Aorta (tissue), 5 donors: ENCODE measurements at regions not wholly inside any gene's neighbourhood (a gene's known extent, or its start where the extent isn't known, plus 50 kb on each side); places are given as distances from the start of the nearest gene placed in this dataset.

ENCODE experiments used
- ATAC-seq: fragments of 200-7000 bp; cut with Tn5 transposase; one replicate; pipeline ENCODE4 v1.9.1; 2022; ENCODE audit warnings: moderate library complexity; ENCODE audit not compliant: low FRiP score
- DNase-seq, 2 donors: peaks; one replicate each; pipeline ENCODE4 v3.0.0-alpha.2; 2020
- H3K27ac ChIP-seq, 2 donors: one replicate each; pipeline ENCODE4 v1.5.1; 2013; ENCODE audit warnings: low read length in 2 of 2, mild to moderate bottlenecking in 2 of 2, moderate library complexity in 2 of 2, control low read depth in 1 of 2, inconsistent platforms in 1 of 2, low read depth in 1 of 2
- H3K27me3 ChIP-seq, 2 donors: one replicate each; pipeline ENCODE4 v1.6.1; 2013; ENCODE audit warnings: control low read depth in 1 of 2, low read length in 1 of 2, mild to moderate bottlenecking in 1 of 2, moderate library complexity in 1 of 2; ENCODE audit not compliant: insufficient read depth in 2 of 2, control insufficient read depth in 1 of 2
- H3K36me3 ChIP-seq, 2 donors: one replicate each; pipeline ENCODE4 v1.6.1; 2013; ENCODE audit warnings: control low read depth in 1 of 2, low read length in 1 of 2, mild to moderate bottlenecking in 1 of 2; ENCODE audit not compliant: insufficient read depth in 2 of 2, control insufficient read depth in 1 of 2
- H3K4me1 ChIP-seq, 2 donors: one replicate each; pipeline ENCODE4 v1.6.1; 2013; ENCODE audit warnings: low read length in 2 of 2, control low read depth in 1 of 2, mild to moderate bottlenecking in 1 of 2, moderate library complexity in 1 of 2; ENCODE audit not compliant: insufficient read depth in 2 of 2, control insufficient read depth in 1 of 2
- H3K4me3 ChIP-seq, 2 donors: one replicate each; pipeline ENCODE4 v1.5.1; 2013; ENCODE audit warnings: low read length in 2 of 2, control low read depth in 1 of 2, mild to moderate bottlenecking in 1 of 2
- H3K9me3 ChIP-seq: one replicate; pipeline ENCODE4 v1.6.1; 2013; ENCODE audit warnings: mild to moderate bottlenecking, low read length; ENCODE audit not compliant: control insufficient read depth
- WGBS, 2 donors: extraction: QIAGEN DNeasy Blood & Tissue Kit; methylation state at CpG; one replicate each; pipeline ENCODE4 v1.1.7; 2013; 5-methylcytosine and 5-hydroxymethylcytosine counted together
- intact Hi-C, 2 donors: fragments of 100-400 bp; cut with DNase I; formaldehyde crosslinking; loops; one replicate each; pipeline versions ENCODE4 v1.14.2 to v1.15.0; 2022
- donor health status: healthy with polysubstance abuse.
- donor health status: Bipolar disorder and iron deficiency.
- donor health status: DM: no; HTN: no; CAD: no.
- donor health status: DM: no; HTN: no; CAD: no.
- donor health status: DM: yes; HTN: yes; CAD: no.

- ATAC-seq = no peak
- WGBS, 2 donors = 78 to 82% methylated on average over 3 of the region's 3 CpGs
- DNase-seq = peak in 1 of 2 donors; percentile 26
- Histone ChIP-seq H3K4me3 (no peak overlapping the region), H3K9me3 (no peaks in the 10 kb centered on the region), H3K27ac (no peak overlapping the region), H3K36me3 (no peaks in the 10 kb centered on the region), H3K27me3 (no peaks in the 10 kb centered on the region), H3K4me1 (no peaks in the 10 kb centered on the region)
- intact Hi-C loops = no loop called here
Measured at GRCh38 chr4:163613383-163613782, 118.9 kb downstream of the TMA16 start.

- ATAC-seq (no peak), DNase-seq (no peak)
- Histone ChIP-seq H3K4me1 (no peaks in the 10 kb centered on the region), H3K27me3 (no peaks in the 10 kb centered on the region), H3K27ac (no peak overlapping the region), H3K4me3 (no peak overlapping the region), H3K9me3 (no peaks in the 10 kb centered on the region), H3K36me3 (no peaks in the 10 kb centered on the region)
- 76 to 81% methylated on average over 3 of the region's 3 CpGs for WGBS, 2 donors
- intact Hi-C loops = no loop called here
Measured at GRCh38 chr4:163614866-163615265, 120.4 kb downstream of the TMA16 start.

DNA sequence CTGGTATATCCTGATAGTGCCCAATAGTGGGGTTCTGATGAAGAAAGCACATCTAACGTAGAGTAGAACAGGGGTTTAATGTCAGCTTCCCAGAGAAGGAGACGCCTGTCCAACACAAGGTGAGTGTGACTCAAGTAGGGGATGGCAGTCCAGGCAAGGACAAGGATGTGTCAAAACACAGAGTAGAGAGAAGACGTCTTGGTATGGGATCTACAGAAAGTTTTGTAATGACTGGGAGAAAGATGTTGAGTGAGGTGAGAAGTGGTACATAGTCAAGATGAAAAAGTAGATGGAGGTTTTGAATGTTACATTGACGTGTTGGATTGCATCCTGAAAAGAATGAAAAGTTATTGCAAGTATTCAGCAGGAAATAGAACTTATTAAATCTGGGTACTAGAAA is 124.4 kb downstream of the TMA16 start:
- Histone ChIP-seq H3K36me3 (no peaks in the 10 kb centered on the region), H3K4me3 (no peak overlapping the region), H3K27me3 (no peaks in the 10 kb centered on the region), H3K9me3 (no peaks in the 10 kb centered on the region), H3K4me1 (no peaks in the 10 kb centered on the region), H3K27ac (no peak overlapping the region)
- ATAC-seq (no peak), DNase-seq (no peak)
- intact Hi-C loops = no loop called here
- 84 to 85% methylated on average over 4 of the region's 4 CpGs for WGBS, 2 donors

GRCh38 chr4:163620738-163621137 is 126.2 kb downstream of the TMA16 start:
- H3K4me3 ChIP-seq = no peak overlapping the region
- WGBS, 2 donors = 75 to 83% methylated on average over 2 of the region's 2 CpGs
- no peaks in the 10 kb centered on the region for H3K9me3 ChIP-seq
- no peak overlapping the region for H3K27ac ChIP-seq
- no peak for ATAC-seq
- no peaks in the 10 kb centered on the region for H3K36me3 ChIP-seq
- H3K4me1 ChIP-seq = no peaks in the 10 kb centered on the region
- no peaks in the 10 kb centered on the region for H3K27me3 ChIP-seq
- intact Hi-C loops = no loop called here
- no peak for DNase-seq

DNA sequence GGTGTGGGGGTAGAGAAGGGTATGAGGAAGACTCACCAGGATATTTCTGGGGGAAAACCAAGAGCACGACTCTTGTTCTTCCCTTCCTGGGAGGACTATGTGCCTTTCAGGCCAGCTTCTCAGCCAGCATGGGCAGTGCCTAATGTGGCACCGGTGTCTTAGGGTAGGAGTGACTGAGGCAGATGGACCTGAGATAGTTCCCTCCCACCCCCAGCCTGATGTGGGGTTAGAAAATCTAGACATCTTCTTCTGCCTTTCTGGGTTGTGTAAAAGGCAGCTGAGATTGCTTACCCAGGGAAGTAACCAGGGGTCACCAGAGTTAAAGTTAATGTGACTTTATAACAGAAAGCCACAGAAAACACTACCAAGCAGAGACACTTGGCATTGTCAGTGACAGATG is 127.3 kb downstream of the TMA16 start:
- no peaks in the 10 kb centered on the region for H3K9me3 ChIP-seq
- 79 to 88% methylated on average over 2 of the region's 2 CpGs for WGBS, 2 donors
- no peaks in the 10 kb centered on the region for H3K27me3 ChIP-seq
- no peak for ATAC-seq
- H3K4me3 ChIP-seq = no peak overlapping the region
- H3K4me1 ChIP-seq = no peaks in the 10 kb centered on the region
- intact Hi-C loops = no loop called here
- H3K36me3 ChIP-seq = no peaks in the 10 kb centered on the region
- no peak overlapping the region for H3K27ac ChIP-seq
- no peak for DNase-seq

GRCh38 chr4:163622379-163623035 is 128.0 kb downstream of the TMA16 start:
- Histone ChIP-seq H3K4me3 (no peak overlapping the region), H3K27ac (no peak overlapping the region), H3K4me1 (no peaks in the 10 kb centered on the region), H3K27me3 (no peaks in the 10 kb centered on the region), H3K9me3 (no peaks in the 10 kb centered on the region), H3K36me3 (no peaks in the 10 kb centered on the region)
- 69 to 78% methylated on average over 5 of the region's 5 CpGs for WGBS, 2 donors
- DNase-seq (no peak), ATAC-seq (no peak)
- intact Hi-C loops = no loop called here

DNA sequence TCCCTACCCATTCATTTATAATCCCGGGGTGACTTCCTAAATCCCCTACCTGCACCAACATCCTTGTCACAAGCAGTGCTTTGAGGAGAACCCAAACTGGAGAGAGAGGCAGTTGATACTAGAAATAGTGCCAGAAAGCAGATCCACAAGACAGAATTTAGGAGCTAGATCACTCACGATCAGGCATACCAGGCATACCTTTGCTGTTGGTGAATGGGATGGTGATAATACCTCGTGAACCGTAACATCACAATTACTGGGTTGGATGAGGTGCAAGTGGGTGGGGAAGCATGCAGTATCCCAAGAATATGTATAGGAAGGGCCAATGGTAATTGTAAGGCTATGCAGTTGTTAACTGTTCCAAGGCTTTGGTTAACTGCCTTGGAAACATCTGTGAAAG is 129.3 kb downstream of the TMA16 start:
- DNase-seq (no peak), ATAC-seq (no peak)
- 73 to 80% methylated on average over 4 of the region's 4 CpGs for WGBS, 2 donors
- Histone ChIP-seq H3K9me3 (no peaks in the 10 kb centered on the region), H3K36me3 (no peaks in the 10 kb centered on the region), H3K4me1 (no peaks in the 10 kb centered on the region), H3K27ac (no peak overlapping the region), H3K4me3 (no peak overlapping the region), H3K27me3 (no peaks in the 10 kb centered on the region)
- intact Hi-C loops = no loop called here

DNA sequence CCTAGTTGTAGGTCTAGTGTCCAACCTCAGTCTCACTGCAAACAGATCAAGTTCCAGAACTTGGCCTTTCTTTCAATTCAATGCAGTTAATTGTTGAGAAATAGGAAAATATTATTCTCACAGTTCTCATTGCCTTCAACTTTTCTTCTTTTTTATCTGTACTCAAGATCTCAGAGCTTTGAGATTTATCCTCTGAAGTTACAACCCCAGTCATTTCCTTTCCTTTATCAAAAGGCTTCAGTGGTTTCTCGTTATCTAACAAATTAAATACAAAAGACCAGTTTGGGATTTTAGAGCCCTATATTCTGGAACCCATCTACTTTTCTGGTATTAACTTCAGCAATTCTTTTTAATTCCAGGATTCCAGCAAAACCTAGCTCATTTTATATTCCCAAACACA is 130.2 kb downstream of the TMA16 start:
- ATAC-seq (no peak), DNase-seq (no peak)
- intact Hi-C loops = no loop called here
- no peak overlapping the region for H3K4me3 ChIP-seq
- H3K36me3 ChIP-seq = no peaks in the 10 kb centered on the region
- no peaks in the 10 kb centered on the region for H3K4me1 ChIP-seq
- H3K27ac ChIP-seq = no peak overlapping the region
- WGBS, 2 donors = 63 to 77% methylated on average over 1 of the region's 1 CpG
- H3K27me3 ChIP-seq = no peaks in the 10 kb centered on the region
- no peaks in the 10 kb centered on the region for H3K9me3 ChIP-seq

DNA sequence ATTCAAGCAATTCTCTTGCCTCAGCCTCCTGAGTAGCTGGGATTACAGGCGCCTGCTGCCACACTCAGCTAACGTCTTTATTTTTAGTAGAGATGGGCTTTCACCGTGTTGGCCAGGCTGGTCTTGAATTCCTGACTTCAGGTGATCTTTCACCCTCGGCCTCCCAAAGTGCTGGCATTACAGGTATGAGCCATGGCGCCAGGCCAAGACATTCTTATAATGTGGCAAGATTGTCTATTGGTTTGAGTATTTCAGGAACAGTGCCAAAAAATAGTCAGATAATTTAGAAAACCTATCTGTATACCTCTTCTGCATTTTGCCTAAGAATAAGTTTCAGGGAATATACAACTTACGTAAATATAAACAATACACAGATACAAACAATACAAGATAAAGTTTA is 136.8 kb downstream of the TMA16 start:
- WGBS, 2 donors = 86% methylated on average over 6 of the region's 6 CpGs
- ATAC-seq = no peak
- Histone ChIP-seq H3K27me3 (no peaks in the 10 kb centered on the region), H3K4me3 (no peak overlapping the region), H3K27ac (no peak overlapping the region), H3K36me3 (no peaks in the 10 kb centered on the region), H3K9me3 (no peaks in the 10 kb centered on the region), H3K4me1 (no peaks in the 10 kb centered on the region)
- DNase-seq = no peak
- intact Hi-C loops = no loop called here
